ENCODE measurements at regions not wholly inside any gene's neighbourhood (a gene's known extent, or its start where the extent isn't known, plus 50 kb on each side); places are given as distances from the start of the nearest gene placed in this dataset.

DNA sequence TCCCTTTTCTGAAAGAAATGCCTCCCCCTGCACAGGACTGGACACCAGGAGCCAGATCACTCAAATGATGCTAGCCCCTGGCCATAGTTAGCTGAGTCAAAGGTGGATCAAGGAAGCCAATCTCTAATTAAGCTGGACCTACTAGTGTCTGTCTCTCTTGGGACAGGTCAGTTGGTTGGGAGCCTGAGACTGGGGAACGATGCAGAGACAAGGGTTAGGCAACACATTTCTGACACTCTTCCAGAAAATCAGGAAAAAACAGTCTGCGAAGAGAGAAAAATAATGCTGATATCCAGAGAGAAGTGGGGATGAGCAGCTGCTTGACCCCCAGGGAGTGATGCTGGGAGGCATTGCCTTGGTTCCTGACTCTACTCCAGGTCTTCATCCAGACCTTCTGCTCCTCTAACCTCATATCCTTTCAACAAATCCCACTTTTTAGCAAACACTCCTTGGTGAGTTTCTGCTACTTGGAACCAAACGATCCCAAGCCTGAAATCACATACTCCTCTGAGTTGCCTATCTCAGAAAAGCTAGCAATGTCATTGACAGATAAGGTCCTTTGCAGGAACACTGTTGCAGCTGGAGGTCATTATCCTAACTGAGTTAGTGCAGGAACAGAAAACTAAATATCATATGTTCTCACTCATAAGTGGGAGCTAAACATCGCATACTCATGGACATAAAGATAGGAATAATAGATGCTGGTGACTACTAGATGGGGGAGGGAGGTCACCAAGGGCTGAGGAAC, 369.7 kb downstream of the COG6 start:
- TF ChIP-seq SIN3A (IDR thresholded peaks at IDR 0.05; ENCODE audit: borderline replicate concordance, insufficient read depth, low read length) (no peak), FOXP2 (optimal IDR thresholded peaks at IDR 0.05; ENCODE audit: borderline replicate concordance, extremely low read depth, extremely low read length, insufficient read depth) (no peak), POLR2AphosphoS5 (IDR thresholded peaks at IDR 0.05; ENCODE audit: low read depth, low read length) (no peak), REST (IDR thresholded peaks at IDR 0.05; ENCODE audit: insufficient read depth in 1 of 2, low read depth in 2 of 2, low read length in 2 of 2) (no peak), TAF1 (IDR thresholded peaks at IDR 0.05; ENCODE audit: borderline replicate concordance, insufficient read depth, low read length) (no peak)

- TF ChIP-seq SIN3A (IDR thresholded peaks at IDR 0.05; ENCODE audit: borderline replicate concordance, insufficient read depth, low read length) (no peak), POLR2AphosphoS5 (IDR thresholded peaks at IDR 0.05; ENCODE audit: low read depth, low read length) (no peak), TAF1 (IDR thresholded peaks at IDR 0.05; ENCODE audit: borderline replicate concordance, insufficient read depth, low read length) (no peak), FOXP2 (optimal IDR thresholded peaks at IDR 0.05; ENCODE audit: borderline replicate concordance, extremely low read depth, extremely low read length, insufficient read depth) (no peak), REST (IDR thresholded peaks at IDR 0.05; ENCODE audit: insufficient read depth in 1 of 2, low read depth in 2 of 2, low read length in 2 of 2) (no peak)
Observed at GRCh38 chr13:40026174-40026585, 370.7 kb downstream of the COG6 start.

DNA sequence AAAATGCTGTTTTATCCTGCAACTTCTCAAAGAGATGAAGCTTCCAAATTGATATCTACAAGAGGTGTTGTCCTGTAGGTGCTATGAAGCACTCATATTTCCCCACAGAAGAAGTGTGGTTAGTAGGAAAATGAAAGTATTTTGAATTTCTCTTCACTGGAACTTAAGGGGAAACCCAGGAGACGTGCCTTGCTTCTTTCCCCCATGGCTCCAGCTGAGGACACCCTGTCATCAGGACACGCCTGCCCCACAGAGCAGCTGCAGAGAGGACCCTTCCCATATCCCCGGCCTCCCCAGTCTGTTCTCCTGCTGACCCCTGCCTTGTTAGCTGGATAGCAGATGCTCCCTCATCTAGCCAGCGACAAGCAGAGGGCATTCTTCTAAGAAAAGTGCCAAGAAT, 371.3 kb downstream of the COG6 start:
- TF ChIP-seq POLR2AphosphoS5 (IDR thresholded peaks at IDR 0.05; ENCODE audit: low read depth, low read length) (no peak), SIN3A (IDR thresholded peaks at IDR 0.05; ENCODE audit: borderline replicate concordance, insufficient read depth, low read length) (no peak), TAF1 (IDR thresholded peaks at IDR 0.05; ENCODE audit: borderline replicate concordance, insufficient read depth, low read length) (no peak), FOXP2 (optimal IDR thresholded peaks at IDR 0.05; ENCODE audit: borderline replicate concordance, extremely low read depth, extremely low read length, insufficient read depth) (no peak), REST (IDR thresholded peaks at IDR 0.05; ENCODE audit: insufficient read depth in 1 of 2, low read depth in 2 of 2, low read length in 2 of 2) (no peak)

DNA sequence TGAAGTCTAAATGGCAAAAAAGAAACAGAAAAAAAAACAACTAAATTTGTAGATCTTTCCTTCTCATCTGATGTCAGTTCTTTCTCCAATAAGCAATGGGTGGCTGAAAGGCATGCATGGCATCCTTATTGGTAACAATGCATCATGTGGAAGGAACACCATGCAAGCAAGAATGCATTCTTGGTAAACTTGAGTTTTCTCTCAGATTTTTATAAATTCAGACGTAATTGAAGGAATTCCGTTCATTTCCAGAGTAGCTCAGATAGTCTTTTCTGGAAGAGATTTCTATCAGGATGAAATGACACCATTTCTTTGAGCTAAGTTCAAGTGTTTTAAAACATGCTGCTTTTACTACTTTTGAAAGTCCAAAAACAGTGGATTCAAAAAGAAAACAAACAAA, 373.0 kb downstream of the COG6 start:
- TF ChIP-seq TAF1 (IDR thresholded peaks at IDR 0.05; ENCODE audit: borderline replicate concordance, insufficient read depth, low read length) (no peak), SIN3A (IDR thresholded peaks at IDR 0.05; ENCODE audit: borderline replicate concordance, insufficient read depth, low read length) (no peak), FOXP2 (optimal IDR thresholded peaks at IDR 0.05; ENCODE audit: borderline replicate concordance, extremely low read depth, extremely low read length, insufficient read depth) (no peak), POLR2AphosphoS5 (IDR thresholded peaks at IDR 0.05; ENCODE audit: low read depth, low read length) (no peak)

DNA sequence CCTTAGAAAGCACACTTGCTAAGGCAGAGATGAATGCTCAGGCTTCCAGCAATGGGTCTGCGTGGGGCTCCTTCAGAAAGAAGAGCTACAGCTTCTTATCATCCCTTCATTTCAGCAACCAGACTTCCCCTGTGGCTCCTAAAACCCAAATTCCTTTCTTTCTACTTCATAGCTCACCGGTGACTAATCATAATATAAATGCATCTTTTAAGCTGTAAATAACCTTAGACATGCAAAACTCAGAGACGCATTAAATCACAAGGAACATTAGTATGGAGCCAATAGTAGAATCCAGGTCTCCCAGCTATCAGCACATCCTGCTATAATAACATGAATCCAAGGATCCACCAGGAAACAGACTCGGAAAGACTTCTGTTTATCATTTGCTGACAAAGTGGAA, 375.6 kb downstream of the COG6 start:
- no peak for TF ChIP-seq POLR2AphosphoS5 (IDR thresholded peaks at IDR 0.05; ENCODE audit: low read depth, low read length)

DNA sequence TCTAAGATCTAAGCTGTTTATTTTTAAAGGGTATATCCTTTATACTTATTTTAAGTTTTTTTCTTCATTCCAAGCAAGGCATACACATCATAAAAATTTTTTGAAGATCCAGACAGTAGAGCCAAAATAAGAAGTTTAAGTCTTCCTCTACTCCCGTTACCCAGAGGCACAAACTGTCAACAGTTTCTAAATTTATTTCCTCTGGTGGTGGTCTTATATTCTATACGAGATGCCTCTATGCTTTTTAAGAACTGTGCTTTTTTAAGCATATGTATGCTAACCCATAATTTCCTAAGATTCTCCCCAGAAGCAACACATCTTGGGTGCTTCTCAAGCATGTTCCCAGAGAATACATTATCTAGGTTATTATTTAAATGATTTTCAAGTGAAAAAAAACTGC, 383.6 kb downstream of the COG6 start:
- TF ChIP-seq SIN3A (IDR thresholded peaks at IDR 0.05; ENCODE audit: borderline replicate concordance, insufficient read depth, low read length) (no peak), TAF1 (IDR thresholded peaks at IDR 0.05; ENCODE audit: borderline replicate concordance, insufficient read depth, low read length) (no peak), REST (IDR thresholded peaks at IDR 0.05; ENCODE audit: insufficient read depth in 1 of 2, low read depth in 2 of 2, low read length in 2 of 2) (no peak)

Data from PFSK-1 (cell line).